ENCODE measurements at regions not wholly inside any gene's neighbourhood (a gene's known extent, or its start where the extent isn't known, plus 50 kb on each side); places are given as distances from the start of the nearest gene placed in this dataset.

- ChIA-PET CTCF (no interaction called here), POLR2A (no interaction called here)
- Histone ChIP-seq H3K4me1 (ENCODE audit: control insufficient read depth, insufficient read depth, low read length) (no peaks in the 10 kb centered on the region), H3K27ac (ENCODE audit: extremely low read depth, low read depth, low read length) (no peak overlapping the region), H3K9me3 (ENCODE audit: control insufficient read depth, insufficient read depth, low read depth, low read length) (no peaks in the 10 kb centered on the region), H3K36me3 (ENCODE audit: control insufficient read depth in 2 of 2, insufficient read depth in 1 of 2, low read length in 2 of 2) (no peaks in the 10 kb centered on the region), H3K4me3 (ENCODE audit: low read depth, low read length) (no peak overlapping the region)
- TF ChIP-seq ZNF704 (tag by site-specific recombination; IDR thresholded peaks at IDR 0.05) (no peak), SALL2 (tag by site-specific recombination; IDR thresholded peaks at IDR 0.05; ENCODE audit: borderline replicate concordance) (no peak), ZNF354C (tag by site-specific recombination; IDR thresholded peaks at IDR 0.05; ENCODE audit: borderline replicate concordance, low read depth) (no peak), ZNF501 (tag by site-specific recombination; IDR thresholded peaks at IDR 0.05) (no peak)
- TF ChIP-seq, protein P1, sequence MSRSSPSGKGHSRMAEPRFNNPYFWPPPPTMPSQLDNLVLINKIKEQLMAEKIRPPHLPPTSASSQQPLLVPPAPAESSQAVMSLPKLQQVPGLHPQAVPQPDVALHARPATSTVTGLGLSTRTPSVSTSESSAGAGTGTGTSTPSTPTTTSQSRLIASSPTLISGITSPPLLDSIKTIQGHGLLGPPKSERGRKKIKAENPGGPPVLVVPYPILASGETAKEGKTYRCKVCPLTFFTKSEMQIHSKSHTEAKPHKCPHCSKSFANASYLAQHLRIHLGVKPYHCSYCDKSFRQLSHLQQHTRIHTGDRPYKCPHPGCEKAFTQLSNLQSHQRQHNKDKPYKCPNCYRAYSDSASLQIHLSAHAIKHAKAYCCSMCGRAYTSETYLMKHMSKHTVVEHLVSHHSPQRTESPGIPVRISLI (tag by site-specific recombination; IDR thresholded peaks at IDR 0.05), result no peak
Measured at GRCh38 chr16:13613165-13613564, 306.8 kb upstream of the ERCC4 start.

GRCh38 chr16:13621639-13622038 is 298.3 kb upstream of the ERCC4 start:
- H3K4me3 ChIP-seq (ENCODE audit: low read depth, low read length), result no peak overlapping the region
- no peaks in the 10 kb centered on the region for H3K36me3 ChIP-seq (ENCODE audit: control insufficient read depth in 2 of 2, insufficient read depth in 1 of 2, low read length in 2 of 2)
- TF ChIP-seq EGR2 (tag by site-specific recombination; IDR thresholded peaks at IDR 0.05; ENCODE audit: low read depth), result no peak
- TF ChIP-seq ZNF843 (tag by site-specific recombination; IDR thresholded peaks at IDR 0.05), result no peak
- no peak for TF ChIP-seq ZNF433 (tag by site-specific recombination; IDR thresholded peaks at IDR 0.05; ENCODE audit: low read depth)
- no peak for TF ChIP-seq ZNF792 (tag by site-specific recombination; IDR thresholded peaks at IDR 0.05)
- TF ChIP-seq ZNF121 (tag by site-specific recombination; IDR thresholded peaks at IDR 0.05), result no peak
- TF ChIP-seq YY1 (tag by site-specific recombination; IDR thresholded peaks at IDR 0.05), result no peak
- ChIA-PET POLR2A (no interaction called here), CTCF (no interaction called here)
- H3K27ac ChIP-seq (ENCODE audit: extremely low read depth, low read depth, low read length), result no peak overlapping the region
- no peaks in the 10 kb centered on the region for H3K4me1 ChIP-seq (ENCODE audit: control insufficient read depth, insufficient read depth, low read length)
- no peaks in the 10 kb centered on the region for H3K9me3 ChIP-seq (ENCODE audit: control insufficient read depth, insufficient read depth, low read depth, low read length)

DNA sequence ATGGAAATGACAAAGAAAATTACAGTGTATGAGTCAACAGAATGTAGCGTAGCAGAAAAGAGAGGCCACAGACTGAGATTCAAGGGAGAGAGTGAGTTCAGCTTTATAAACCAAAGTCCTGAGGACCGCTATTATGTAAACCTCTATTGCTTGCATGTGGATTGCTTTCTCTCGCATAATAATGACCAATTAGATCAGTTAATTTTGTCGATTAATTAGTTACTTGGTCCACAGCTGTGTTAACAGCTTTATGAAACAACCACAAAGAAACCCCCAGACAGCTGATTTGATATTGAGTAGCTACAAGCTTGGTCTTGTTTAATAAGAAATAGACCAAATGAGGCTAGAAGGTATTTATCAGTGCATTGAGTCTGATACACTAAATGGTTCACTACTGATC is 291.8 kb upstream of the ERCC4 start:
- ChIA-PET POLR2A (no interaction called here), CTCF (no interaction called here)
- no peaks in the 10 kb centered on the region for H3K4me1 ChIP-seq (ENCODE audit: control insufficient read depth, insufficient read depth, low read length)
- no peak overlapping the region for H3K27ac ChIP-seq (ENCODE audit: extremely low read depth, low read depth, low read length)
- H3K9me3 ChIP-seq (ENCODE audit: control insufficient read depth, insufficient read depth, low read depth, low read length), result no peaks in the 10 kb centered on the region
- H3K4me3 ChIP-seq (ENCODE audit: low read depth, low read length), result no peak overlapping the region
- H3K36me3 ChIP-seq (ENCODE audit: control insufficient read depth in 2 of 2, insufficient read depth in 1 of 2, low read length in 2 of 2), result no peaks in the 10 kb centered on the region
- TF ChIP-seq ZBTB20 (tag by site-specific recombination; IDR thresholded peaks at IDR 0.05) (no peak), ZNF121 (tag by site-specific recombination; IDR thresholded peaks at IDR 0.05) (no peak), ZNF416 (tag by site-specific recombination; IDR thresholded peaks at IDR 0.05) (no peak), REST (tag by site-specific recombination; IDR thresholded peaks at IDR 0.05) (no peak), ZNF335 (tag by site-specific recombination; conservative IDR thresholded peaks at IDR 0.05) (no peak), ZFP41 (tag by site-specific recombination; IDR thresholded peaks at IDR 0.05; ENCODE audit: borderline replicate concordance) (no peak), ZBTB44 (tag by site-specific recombination; IDR thresholded peaks at IDR 0.05) (no peak), ZBTB11 (tag by site-specific recombination; conservative IDR thresholded peaks at IDR 0.05; ENCODE audit: low read depth) (no peak)
- TF ChIP-seq, protein P2, sequence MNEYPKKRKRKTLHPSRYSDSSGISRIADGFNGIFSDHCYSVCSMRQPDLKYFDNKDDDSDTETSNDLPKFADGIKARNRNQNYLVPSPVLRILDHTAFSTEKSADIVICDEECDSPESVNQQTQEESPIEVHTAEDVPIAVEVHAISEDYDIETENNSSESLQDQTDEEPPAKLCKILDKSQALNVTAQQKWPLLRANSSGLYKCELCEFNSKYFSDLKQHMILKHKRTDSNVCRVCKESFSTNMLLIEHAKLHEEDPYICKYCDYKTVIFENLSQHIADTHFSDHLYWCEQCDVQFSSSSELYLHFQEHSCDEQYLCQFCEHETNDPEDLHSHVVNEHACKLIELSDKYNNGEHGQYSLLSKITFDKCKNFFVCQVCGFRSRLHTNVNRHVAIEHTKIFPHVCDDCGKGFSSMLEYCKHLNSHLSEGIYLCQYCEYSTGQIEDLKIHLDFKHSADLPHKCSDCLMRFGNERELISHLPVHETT (tag by site-specific recombination; IDR thresholded peaks at IDR 0.05), result no peak
